Neural cell (in vitro differentiated cells): ENCODE measurements at regions not wholly inside any gene's neighbourhood (a gene's known extent, or its start where the extent isn't known, plus 50 kb on each side); places are given as distances from the start of the nearest gene placed in this dataset.

Experiments used
- POLR2AphosphoS5 ChIP-seq: IDR thresholded peaks from 2 replicates; pipeline ENCODE4 v1.6.1; 2012
- TF ChIP-seq, protein P1 (sequence below): fragments of 450-650 bp; IDR thresholded peaks from 2 replicates; pipeline ENCODE4 v1.5.1; 2014; ENCODE audit warnings: antibody characterized with exemption, mild to moderate bottlenecking, moderate library complexity; ENCODE audit not compliant: poor library complexity, severe bottlenecking
- TF ChIP-seq, protein P2 (sequence below): IDR thresholded peaks from 2 replicates; pipeline ENCODE4 v1.6.1; 2012; ENCODE audit warnings: borderline replicate concordance

DNA sequence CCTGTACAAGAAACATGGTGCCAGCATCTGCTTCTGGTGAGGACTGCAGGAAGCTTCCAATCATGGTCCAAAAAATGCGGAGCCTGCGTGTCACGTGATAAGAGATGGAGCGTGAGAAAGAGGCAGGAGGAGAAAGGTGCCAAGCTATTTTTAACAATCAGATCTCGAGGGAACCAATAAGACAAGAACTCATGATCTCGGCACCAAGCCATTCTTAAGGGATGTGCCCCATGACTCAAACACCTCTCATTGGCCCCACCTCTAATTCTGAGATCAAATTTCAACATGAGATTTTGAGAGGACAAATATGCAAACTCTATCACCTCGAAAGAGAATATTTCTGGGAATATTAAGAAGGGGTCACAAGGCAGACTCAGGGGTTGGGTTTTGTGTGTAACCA, 107.2 kb downstream of the PYDC2 start:
- TF ChIP-seq, protein P1, sequence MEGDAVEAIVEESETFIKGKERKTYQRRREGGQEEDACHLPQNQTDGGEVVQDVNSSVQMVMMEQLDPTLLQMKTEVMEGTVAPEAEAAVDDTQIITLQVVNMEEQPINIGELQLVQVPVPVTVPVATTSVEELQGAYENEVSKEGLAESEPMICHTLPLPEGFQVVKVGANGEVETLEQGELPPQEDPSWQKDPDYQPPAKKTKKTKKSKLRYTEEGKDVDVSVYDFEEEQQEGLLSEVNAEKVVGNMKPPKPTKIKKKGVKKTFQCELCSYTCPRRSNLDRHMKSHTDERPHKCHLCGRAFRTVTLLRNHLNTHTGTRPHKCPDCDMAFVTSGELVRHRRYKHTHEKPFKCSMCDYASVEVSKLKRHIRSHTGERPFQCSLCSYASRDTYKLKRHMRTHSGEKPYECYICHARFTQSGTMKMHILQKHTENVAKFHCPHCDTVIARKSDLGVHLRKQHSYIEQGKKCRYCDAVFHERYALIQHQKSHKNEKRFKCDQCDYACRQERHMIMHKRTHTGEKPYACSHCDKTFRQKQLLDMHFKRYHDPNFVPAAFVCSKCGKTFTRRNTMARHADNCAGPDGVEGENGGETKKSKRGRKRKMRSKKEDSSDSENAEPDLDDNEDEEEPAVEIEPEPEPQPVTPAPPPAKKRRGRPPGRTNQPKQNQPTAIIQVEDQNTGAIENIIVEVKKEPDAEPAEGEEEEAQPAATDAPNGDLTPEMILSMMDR = no peak
- TF ChIP-seq, protein P2, sequence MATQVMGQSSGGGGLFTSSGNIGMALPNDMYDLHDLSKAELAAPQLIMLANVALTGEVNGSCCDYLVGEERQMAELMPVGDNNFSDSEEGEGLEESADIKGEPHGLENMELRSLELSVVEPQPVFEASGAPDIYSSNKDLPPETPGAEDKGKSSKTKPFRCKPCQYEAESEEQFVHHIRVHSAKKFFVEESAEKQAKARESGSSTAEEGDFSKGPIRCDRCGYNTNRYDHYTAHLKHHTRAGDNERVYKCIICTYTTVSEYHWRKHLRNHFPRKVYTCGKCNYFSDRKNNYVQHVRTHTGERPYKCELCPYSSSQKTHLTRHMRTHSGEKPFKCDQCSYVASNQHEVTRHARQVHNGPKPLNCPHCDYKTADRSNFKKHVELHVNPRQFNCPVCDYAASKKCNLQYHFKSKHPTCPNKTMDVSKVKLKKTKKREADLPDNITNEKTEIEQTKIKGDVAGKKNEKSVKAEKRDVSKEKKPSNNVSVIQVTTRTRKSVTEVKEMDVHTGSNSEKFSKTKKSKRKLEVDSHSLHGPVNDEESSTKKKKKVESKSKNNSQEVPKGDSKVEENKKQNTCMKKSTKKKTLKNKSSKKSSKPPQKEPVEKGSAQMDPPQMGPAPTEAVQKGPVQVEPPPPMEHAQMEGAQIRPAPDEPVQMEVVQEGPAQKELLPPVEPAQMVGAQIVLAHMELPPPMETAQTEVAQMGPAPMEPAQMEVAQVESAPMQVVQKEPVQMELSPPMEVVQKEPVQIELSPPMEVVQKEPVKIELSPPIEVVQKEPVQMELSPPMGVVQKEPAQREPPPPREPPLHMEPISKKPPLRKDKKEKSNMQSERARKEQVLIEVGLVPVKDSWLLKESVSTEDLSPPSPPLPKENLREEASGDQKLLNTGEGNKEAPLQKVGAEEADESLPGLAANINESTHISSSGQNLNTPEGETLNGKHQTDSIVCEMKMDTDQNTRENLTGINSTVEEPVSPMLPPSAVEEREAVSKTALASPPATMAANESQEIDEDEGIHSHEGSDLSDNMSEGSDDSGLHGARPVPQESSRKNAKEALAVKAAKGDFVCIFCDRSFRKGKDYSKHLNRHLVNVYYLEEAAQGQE = no peak
- no peak for TF ChIP-seq POLR2AphosphoS5
